ENCODE measurements at regions not wholly inside any gene's neighbourhood (a gene's known extent, or its start where the extent isn't known, plus 50 kb on each side); places are given as distances from the start of the nearest gene placed in this dataset.
"Not testable (repeated sequence)": the region's sequence is repeated elsewhere in the genome, so short reads cannot be mapped to it uniquely, and the experiment has no call there.

DNA sequence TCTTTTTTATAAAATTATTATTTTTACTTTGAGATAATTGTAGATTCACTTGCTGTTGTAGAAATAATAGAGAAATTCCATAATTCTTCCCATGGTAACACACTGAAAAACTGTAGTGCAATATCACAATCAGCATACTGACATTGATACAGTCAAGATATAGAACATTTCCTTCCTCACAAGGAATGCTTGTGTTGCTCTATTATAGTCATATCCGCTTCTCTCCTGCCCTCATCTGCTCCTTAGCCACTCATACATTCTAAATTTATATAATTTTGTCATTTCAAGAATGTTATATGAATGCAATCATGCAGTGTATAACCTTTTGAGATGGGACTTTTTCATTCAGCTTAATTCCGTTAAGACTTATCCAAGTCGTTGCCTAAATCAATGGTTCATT is 320.2 kb downstream of the BARHL2 start:
- DNase-seq = no peak

DNA sequence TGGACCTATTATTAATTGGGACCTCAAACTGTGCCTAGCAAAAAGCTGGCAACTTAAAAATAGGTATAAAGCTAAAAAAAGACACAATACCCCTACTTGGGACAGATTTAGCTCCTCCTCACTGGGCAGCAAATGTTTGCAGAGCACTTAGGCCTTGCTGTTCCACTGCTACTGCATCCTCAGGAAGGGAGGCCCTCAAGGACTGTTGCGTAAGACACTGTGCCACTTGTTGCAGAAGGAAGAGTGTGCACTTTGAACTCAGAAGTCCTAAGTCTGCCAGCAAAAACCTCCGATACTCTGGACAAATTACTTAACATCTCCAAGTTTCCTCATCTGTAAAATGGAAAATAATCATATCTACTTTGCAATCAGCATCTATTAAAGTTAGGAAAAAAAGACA is 322.9 kb downstream of the BARHL2 start:
- no peak for DNase-seq

DNA sequence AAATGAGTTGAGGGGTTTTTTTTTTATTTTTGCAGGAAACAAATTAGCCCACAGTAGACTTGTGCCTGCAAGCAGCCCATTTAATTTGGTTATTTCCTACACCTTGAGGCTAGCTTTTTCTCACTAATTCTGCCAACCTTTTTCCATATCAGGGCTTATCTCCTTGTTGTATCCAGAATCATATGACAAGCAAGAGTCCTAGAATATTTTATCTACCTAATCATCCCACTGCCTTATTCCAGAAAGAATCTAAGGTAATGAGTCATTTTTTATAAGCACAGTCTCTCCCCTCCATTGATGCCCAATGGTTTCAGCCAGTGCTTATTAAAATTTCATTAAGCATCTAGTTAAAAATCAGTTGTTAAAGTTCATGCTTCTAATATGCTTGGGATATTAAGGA is 324.1 kb downstream of the BARHL2 start:
- no peak for DNase-seq

DNA sequence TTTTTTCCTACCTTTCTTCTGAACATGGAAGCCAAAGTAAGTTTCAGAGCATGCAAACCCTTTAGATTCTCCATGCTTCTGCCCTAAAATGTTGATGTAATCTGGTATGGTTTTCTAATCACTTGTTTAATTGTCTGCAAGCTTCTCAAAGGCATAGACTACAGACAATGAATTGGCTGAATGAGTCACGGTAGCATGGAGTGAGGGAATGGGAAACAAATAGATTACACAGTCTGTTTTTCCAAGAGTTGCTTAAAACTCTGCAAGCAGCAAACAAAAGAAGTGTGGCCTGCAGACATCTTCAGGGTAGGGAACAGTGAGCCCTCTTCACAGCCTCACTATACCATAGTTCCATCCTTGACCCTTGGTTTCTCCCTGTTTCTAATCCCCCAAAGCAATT is 326.0 kb downstream of the BARHL2 start:
- DNase-seq = no peak

DNA sequence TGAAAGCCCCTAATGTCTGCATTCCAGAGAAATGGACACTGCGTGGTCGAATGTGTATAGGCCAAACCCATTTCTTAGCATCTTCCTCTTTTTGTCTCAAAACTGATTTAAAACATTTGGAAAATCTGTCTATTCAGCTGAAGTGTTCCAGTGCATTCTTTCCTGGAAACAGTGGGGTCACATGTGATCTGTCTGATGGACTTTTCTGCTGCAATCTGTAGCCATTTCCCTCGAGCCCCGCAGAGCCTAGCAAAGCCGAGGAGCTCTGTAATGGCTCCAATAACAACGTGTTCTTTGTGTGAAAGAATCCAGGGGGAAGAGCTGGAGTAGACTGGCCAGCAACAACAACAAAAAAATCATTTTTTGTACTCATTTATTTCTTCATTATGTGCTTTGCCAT is 329.3 kb downstream of the BARHL2 start:
- no peak for DNase-seq

DNA sequence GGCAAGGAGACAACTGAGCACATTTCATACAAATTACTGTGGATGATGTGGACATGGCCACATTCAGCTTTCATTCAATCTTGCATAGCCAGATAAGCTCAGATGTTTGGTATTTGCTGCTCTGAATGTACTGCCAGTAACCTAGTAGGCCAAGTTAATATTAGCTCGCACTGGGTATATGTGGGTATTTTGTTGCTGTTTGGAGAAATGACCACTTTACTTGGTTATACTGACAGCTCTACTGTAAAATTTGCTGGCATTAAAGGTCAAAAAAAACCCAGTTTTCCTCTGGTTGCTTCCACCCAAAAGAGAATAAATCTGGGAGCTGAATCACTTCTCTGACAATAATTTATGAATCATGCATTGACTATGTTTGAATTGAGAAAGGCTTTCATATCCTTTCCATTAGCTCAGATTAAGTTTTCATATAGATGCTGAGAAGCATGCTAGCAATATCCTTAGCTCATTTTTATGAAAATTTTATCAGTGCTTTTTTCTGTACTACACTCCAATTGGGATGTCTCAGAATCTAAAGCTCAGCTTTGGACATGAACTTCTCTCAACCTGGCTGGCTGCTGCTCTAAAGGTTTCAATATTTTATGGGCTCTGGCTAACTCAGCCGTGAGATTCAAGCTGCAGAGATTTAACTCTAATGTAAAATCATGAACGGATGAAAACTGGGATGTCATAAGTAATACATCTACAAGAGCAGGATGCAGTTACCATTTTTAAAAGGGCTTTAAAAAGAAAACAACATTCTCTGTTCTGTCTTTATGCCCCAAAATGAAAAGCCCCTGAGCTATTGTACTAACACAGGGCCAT is 330.0 kb downstream of the BARHL2 start:
- no peak for DNase-seq

DNA sequence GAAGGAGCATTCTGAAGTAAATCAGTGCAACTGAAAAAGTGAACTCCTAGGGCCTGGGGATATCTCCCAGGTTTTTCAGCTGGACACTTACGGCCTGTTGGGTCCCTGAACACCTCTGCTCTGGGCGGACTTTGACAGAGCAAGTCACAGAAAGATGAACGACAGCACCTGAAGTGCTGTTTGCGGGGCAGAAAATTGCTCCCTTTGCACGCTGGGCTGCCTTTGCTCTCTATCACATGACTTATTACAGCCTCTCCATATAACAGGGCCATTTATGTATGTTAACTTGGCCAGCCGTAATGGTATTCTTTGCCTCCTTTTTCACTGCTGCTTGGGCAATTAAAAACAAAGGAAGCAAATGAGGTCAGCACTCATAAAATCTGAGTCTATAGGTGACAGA is 332.9 kb downstream of the BARHL2 start:
- no peak for DNase-seq

DNA sequence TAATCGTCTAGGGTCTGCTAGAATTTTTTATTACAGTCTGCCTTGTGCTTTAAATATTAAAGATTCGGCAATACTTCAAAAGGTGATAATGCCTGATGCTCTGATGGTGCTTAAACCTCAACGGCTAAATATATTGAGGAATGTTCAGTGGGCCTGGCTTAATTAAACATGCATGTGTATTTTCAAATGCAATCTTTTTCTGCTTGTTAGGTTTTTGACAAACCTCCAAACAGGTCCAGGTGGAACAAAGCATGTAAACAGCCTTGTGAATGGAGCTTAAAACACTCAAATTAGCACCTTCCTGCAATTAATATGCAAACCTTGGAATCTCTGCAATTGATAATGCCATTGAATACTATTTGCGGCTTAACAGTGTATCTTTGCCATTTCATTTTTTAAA is 334.9 kb downstream of the BARHL2 start:
- no peak for DNase-seq

DNA sequence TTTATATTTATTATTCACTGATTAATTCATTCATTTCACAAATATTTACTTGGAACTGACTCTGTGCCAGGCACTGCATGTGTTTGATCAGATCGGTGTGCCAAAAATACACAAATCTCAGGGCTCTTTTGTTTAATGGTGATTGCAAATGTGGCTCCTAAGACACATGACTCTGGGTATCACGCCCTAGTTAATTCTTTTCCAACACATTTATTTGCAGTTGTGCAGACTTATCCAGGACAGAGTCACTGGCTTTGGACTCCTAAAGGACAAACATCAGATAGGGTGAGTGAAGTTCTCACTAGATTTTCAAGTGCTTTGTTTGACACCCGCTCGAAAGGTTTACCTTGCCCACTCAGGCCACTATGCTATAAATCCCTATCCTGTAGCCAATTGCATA is 335.5 kb downstream of the BARHL2 start:
- no peak for DNase-seq

DNA sequence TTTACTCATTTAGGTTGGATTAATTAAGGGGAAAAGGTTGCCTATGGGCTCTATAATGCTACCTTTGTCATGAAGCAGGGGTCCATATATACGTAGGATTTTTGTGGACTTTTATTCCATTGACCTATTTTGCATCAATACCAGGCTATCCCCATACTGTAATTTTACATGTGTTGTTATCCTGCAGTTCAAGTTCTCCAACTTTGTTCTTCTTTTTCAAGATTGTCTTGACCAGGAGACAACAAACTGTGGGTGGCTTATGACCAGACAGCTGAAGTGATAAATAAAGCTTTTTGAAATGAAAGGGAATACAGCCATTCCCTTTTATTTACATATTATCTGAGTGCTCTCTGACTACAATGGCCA is 345.7 kb downstream of the BARHL2 start:
- DNase-seq = no peak

DNA sequence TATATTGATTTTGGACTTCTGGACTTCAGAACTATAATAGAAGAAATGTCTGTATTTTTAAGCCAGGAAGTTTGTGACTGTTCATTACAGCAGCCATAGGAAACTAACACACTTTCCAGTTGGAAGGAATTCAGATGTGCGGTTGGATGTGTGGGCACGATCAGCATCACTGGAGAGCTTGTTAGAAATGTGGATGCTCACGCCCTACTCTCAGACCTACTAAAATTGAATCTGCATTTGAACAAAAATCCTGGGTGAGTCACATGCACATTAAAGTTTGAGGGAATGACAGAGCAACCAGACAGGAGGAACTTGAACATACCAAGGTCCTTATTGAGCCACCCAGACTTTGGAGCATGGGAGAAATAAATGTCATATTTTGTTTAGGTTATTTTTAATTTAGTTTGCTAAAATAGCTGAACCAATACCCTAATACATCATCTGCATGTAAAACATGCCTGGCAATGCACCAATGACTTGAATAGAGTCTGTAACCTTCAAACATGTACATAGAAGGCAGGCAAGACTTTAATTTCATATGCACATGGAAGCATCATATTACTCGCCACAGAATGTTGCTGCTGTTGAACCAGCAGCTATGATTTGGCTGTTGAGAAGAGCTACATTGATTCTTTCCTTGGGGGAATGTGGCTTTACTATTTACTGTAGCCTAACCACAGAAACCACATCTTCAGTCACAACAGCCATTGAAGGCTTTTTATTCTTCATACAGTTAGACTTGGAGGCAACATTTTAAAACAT is 346.2 kb downstream of the BARHL2 start:
- DNase-seq = no peak

DNA sequence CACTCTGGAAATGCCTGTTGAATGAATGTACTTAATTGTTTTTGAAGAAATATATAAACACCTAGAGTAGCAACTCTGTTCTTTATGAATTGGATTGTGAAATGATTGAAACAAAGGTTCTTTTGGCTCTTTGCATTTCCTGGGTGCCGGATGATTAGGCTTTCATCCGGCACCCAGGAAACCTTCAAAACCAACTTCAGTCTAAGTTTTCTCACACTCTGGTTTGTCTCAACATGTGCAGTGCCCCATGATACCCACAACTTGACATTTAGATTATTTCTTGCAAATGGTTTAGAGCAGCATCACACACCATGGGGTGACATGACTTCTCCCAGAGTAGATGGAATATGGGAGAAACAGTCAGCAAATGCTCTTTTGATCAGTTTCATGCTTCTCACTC is 354.9 kb downstream of the BARHL2 start:
- no peak for DNase-seq

DNA sequence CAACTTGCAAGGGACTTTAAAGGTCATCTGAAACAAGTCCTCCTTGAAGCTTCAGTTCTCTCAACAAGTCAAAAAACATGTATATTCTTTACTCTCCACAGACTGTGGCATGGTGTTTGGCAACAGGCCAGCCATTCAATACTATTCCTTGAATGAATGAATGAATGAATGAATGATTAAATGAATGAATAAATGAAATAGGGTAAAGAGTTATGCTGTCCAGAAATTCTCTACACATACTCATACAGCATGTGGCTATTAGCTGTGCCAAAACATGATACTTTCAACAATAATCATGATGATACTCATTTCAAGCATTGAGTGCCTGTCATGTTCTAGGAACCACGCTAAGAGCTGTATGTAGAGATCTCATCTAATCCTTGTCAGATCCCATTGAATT is 356.1 kb downstream of the BARHL2 start:
- no peak for DNase-seq

DNA sequence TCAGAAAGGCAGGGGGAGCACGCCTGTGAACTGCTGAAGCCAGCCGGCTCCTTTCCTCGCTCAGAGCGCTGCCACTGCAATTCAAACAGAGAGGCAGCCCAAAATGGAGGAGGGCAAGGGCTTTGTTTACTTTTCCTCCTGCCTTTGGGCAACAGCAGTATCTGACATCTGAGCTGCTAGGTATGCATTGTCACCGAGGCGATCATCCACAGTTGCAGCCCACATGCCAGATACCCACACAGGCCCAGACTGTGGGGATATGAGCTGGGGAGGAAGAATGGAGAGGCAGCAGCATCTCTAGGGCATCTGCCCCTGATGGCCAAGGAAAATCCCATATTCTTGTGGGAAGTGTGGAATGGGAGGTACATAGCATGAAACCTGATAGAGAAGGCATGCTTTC is 357.1 kb downstream of the BARHL2 start:
- DNase-seq = no peak

DNA sequence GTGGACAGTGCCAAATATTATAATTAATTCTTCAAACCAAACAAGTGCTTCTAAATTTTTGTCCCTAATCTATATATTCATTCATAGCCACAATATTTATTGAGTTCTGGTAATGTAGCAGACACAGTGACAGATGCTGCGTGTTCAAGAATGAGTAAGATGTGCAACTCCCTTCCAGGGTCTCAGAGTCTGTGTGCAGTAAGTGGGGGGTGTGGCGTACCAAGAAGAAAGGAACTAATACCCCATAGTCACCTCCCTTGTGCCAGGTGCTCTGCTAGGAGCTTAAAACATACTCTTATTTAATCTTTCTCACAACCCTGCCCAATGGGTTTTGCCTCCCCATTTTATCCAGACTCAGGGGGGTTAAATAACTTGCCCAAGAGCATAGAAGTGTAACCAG is 358.7 kb downstream of the BARHL2 start:
- DNase-seq = no peak

DNA sequence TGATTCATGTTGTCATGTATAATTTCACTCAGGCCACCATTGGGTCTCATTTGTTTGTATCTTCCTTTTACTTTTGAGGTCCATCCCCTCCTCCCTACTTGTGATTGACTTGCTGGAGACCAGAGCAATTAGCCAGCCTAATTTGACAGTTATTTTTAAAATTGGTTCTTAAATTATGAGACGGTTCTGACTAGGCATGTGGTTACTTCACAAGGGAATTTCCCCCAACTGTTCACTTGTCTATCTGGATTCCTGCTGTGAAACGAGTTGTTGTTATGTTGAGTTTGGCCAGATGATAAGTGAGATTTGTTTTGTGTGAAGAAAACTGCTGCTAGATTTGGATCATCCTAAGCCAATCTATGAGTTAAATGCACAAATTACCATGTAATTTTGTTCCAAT is 359.1 kb downstream of the BARHL2 start:
- DNase-seq = no peak

DNA sequence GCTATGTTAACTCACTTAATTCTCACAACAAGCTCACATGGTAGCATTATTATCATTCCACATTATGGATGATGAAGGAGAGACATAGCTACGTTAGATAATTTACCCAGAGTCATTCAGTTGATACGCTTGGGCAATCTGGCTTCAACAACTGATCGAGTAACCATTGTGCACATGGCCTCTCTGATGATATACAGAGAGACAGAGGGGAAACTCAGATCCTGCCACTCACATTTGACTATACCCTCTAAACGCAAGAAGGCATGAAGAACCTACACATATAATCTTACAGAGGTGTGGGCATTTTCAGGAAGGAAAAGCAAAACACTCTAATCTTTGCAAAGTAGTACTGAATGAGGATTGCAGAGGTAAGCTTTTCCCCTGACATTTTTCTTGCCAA is 360.1 kb downstream of the BARHL2 start:
- no peak for DNase-seq

DNA sequence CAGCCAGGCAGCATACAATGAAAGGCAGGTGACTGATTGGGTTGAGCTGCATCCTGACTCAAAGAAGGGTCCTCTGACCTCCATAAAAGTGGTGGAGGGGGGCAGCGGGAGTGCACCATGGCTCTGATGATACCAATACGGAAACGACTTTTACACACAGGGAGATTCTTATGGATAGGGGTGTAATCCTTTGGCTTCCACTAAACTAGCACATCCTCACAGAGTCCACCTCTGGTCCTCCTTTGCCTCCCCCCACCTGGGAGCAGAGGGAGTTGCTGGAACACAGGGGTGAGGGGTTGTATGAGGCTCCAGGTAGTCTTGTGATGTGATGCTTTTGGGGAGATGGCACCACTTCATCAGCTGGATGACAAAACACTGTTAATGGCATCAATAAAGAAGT is 361.0 kb downstream of the BARHL2 start:
- DNase-seq = no peak

DNA sequence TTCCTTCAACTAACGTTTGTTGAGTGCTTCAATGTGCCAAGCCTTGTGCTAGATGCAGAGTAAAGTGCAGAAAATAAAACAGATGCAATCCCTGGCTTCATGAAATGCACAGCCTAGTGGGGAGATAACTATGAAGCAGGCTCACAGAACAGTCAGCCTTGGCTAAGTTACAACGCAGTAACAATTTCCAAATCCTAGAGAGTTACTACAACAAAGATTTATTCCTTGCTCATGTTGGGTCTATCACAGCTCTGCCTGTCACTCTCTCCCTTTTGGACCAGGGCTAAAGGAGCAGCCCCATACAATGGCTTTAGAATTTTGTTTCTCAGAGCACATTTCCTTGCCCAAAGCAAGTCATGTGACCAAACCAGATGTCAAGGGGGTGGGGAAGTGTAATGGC is 359.8 kb downstream of the ZNF326 start:
- DNase-seq = no peak

DNA sequence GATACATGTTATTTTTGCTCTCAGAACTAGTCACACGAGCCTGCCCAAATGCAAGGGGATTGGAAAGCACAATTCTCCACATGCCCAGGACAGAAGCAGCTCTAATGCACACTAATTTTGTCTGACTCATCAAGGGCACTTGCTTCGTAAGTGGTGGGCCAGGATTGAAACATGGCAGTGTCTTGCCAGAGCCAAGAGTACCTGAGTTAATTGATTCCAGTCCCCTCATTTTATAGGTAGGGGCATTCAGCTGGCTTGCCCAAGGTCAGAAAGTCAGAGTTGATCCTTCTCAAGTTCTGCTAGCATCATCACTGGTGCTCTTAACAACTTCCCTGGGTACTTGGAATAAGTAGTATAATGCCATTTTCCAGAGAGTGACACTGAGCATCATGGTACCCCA is 356.1 kb downstream of the ZNF326 start:
- DNase-seq = no peak

DNA sequence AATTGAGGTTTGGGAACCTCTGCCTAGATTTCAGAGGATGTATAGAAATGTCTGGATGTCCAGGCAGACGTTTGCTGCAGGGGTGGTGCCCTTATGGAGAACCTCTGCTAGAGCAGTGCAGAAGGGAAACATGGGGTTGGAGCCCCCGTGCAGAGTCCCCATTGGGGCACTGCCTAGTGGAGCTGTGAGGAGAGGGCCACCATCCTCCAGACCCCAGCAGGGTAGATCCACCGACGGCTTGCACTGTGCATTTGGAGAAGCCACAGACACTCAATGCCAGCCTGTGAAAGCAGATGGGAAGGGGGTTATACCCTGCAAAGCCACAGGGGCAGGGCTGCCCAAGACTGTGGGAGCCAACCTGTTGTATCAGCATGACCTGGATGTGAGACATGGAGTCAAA is 354.6 kb downstream of the ZNF326 start:
- DNase-seq = no peak

DNA sequence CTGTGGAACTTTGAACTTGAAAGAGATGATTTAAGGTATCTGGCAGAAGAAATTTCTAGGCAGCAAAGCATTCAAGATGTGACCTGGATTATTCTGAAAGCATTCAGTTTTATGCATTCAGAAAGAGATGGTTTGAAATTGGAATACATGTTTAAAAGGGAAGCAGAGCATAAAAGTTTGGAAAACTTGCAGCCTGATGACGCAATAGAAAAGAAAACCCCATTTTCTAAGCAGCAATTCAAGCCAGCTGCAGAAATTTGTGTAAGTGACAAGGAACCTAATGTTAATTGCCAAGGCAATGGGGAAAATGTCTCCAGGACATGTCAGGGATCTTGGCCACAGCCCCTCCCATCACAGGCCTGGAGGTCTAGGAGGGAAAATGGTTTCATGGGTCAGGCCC is 354.0 kb downstream of the ZNF326 start:
- DNase-seq = no peak

DNA sequence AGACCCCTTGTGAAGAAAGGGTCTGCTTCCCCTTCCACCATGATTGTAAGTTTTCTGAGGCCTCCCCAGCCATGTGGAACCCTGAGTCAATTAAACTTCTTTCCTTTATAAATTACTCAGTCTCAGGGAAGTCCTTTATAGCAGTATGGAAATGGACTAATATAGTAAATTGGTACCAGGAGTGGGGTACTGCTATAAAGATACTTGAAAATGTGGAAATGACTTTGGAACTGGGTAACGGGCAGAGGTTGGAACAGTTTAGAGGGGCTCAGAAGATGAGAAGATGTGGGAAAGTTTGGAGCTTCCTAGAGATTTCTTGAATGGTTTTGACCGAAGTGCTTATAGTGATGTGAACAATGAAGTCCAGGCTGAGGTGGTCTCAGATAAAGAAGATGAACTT is 353.5 kb downstream of the ZNF326 start:
- DNase-seq = not testable (repeated sequence)

DNA sequence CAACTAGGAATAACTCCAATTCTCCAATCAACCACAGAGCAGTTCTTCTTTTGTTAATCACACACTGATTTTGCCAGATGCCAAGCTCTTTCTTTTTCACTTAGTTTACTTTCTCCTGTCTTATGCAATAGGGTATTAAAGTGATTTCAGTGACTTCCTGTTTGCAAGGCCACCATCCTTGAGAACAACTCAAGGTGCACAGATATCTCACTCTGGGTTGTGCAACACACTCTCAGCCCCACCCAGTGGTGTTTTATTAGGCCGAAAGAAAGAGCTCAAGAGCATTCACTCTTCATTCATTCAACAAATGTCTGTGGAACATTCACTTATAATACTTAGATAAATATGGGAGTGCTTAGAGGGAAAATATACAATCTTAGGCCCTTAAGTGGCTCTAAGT is 352.5 kb downstream of the ZNF326 start:
- no peak for DNase-seq

DNA sequence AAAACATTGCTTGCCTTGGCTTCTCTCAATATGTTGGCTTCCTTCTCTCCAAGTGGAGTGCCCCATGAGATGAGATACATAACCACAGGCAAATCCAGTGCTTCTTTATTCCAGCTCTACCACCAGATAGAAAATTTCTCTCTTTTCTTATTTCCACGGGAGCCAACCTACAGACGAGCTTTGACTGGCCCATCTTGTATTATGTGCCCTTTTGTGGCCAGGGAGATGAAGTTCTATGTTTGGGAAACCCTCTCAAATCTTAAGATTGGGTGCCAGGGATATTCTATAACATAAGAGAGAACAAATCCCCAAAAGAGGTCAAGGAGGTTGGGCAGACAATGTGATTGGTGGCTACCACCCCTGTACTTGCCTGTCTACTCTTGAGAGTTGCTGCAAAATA is 351.8 kb downstream of the ZNF326 start:
- no peak for DNase-seq
